KOPT-K1 (cell line): ENCODE measurements at regions not wholly inside any gene's neighbourhood (a gene's known extent, or its start where the extent isn't known, plus 50 kb on each side); places are given as distances from the start of the nearest gene placed in this dataset.

Experiments used
- H3K27ac ChIP-seq: fragments of 200-600 bp; sonication (generic); 2 replicates; pipeline ENCODE4 v1.5.1; 2016; ENCODE audit warnings: antibody characterized with exemption, mild to moderate bottlenecking, low read depth, low read length; ENCODE audit not compliant: poor library complexity, severe bottlenecking
- H3K36me3 ChIP-seq: fragments of 200-600 bp; sonication (generic); 2 replicates; pipeline ENCODE4 v1.5.1; 2017; ENCODE audit warnings: antibody characterized with exemption, mild to moderate bottlenecking, low read length, moderate library complexity; ENCODE audit not compliant: insufficient read depth
- H3K9me3 ChIP-seq: fragments of 200-600 bp; sonication (generic); 2 replicates; pipeline ENCODE4 v1.5.1; 2017; ENCODE audit warnings: antibody characterized with exemption, low read length, mild to moderate bottlenecking; ENCODE audit not compliant: insufficient read depth, poor library complexity, severe bottlenecking

- H3K27ac ChIP-seq, result no peak overlapping the region
- H3K36me3 ChIP-seq, result no peaks in the 10 kb centered on the region
- H3K9me3 ChIP-seq, result no peaks in the 10 kb centered on the region
Observed at GRCh38 chrX:124805486-124805885, 459.1 kb downstream of the SH2D1A start.

- H3K9me3 ChIP-seq, result no peaks in the 10 kb centered on the region
- no peak overlapping the region for H3K27ac ChIP-seq
- no peaks in the 10 kb centered on the region for H3K36me3 ChIP-seq
Observed at GRCh38 chrX:124814106-124814505, 467.7 kb downstream of the SH2D1A start.

GRCh38 chrX:124818033-124818432 lies 471.7 kb downstream of the SH2D1A start:
- H3K27ac ChIP-seq, result no peak overlapping the region
- H3K9me3 ChIP-seq, result no peaks in the 10 kb centered on the region
- no peaks in the 10 kb centered on the region for H3K36me3 ChIP-seq

GRCh38 chrX:124818764-124819163 lies 472.4 kb downstream of the SH2D1A start:
- Histone ChIP-seq H3K9me3 (no peaks in the 10 kb centered on the region), H3K27ac (no peak overlapping the region), H3K36me3 (no peaks in the 10 kb centered on the region)

- Histone ChIP-seq H3K36me3 (no peaks in the 10 kb centered on the region), H3K27ac (no peak overlapping the region), H3K9me3 (no peaks in the 10 kb centered on the region)
Observed at GRCh38 chrX:124820738-124821137, 474.4 kb downstream of the SH2D1A start.

GRCh38 chrX:124827258-124827845 lies 481.0 kb downstream of the SH2D1A start:
- Histone ChIP-seq H3K27ac (no peak overlapping the region), H3K9me3 (no peaks in the 10 kb centered on the region), H3K36me3 (no peaks in the 10 kb centered on the region)

- Histone ChIP-seq H3K36me3 (no peaks in the 10 kb centered on the region), H3K27ac (no peak overlapping the region), H3K9me3 (no peaks in the 10 kb centered on the region)
Observed at GRCh38 chrX:124829930-124830329, 483.6 kb downstream of the SH2D1A start.

- H3K27ac ChIP-seq, result no peak overlapping the region
- H3K36me3 ChIP-seq, result no peaks in the 10 kb centered on the region
- H3K9me3 ChIP-seq, result no peaks in the 10 kb centered on the region
Observed at GRCh38 chrX:124836786-124837185, 482.9 kb upstream of the TEX13C start.

GRCh38 chrX:124842205-124842604 lies 477.5 kb upstream of the TEX13C start:
- Histone ChIP-seq H3K9me3 (no peaks in the 10 kb centered on the region), H3K27ac (no peak overlapping the region), H3K36me3 (no peaks in the 10 kb centered on the region)

GRCh38 chrX:124860736-124861135 lies 458.9 kb upstream of the TEX13C start:
- Histone ChIP-seq H3K9me3 (no peaks in the 10 kb centered on the region), H3K36me3 (no peaks in the 10 kb centered on the region), H3K27ac (no peak overlapping the region)

GRCh38 chrX:124862301-124862700 lies 457.4 kb upstream of the TEX13C start:
- Histone ChIP-seq H3K36me3 (no peaks in the 10 kb centered on the region), H3K9me3 (no peaks in the 10 kb centered on the region), H3K27ac (no peak overlapping the region)

GRCh38 chrX:124863303-124863702 lies 456.4 kb upstream of the TEX13C start:
- no peaks in the 10 kb centered on the region for H3K36me3 ChIP-seq
- H3K27ac ChIP-seq, result no peak overlapping the region
- no peaks in the 10 kb centered on the region for H3K9me3 ChIP-seq

GRCh38 chrX:124887572-124887971 lies 432.1 kb upstream of the TEX13C start:
- Histone ChIP-seq H3K36me3 (no peaks in the 10 kb centered on the region), H3K27ac (no peak overlapping the region), H3K9me3 (no peaks in the 10 kb centered on the region)

GRCh38 chrX:124895947-124896346 lies 423.7 kb upstream of the TEX13C start:
- Histone ChIP-seq H3K36me3 (no peaks in the 10 kb centered on the region), H3K27ac (no peak overlapping the region), H3K9me3 (no peaks in the 10 kb centered on the region)

GRCh38 chrX:124902953-124903352 lies 416.7 kb upstream of the TEX13C start:
- Histone ChIP-seq H3K36me3 (no peaks in the 10 kb centered on the region), H3K27ac (no peak overlapping the region), H3K9me3 (no peaks in the 10 kb centered on the region)

- no peaks in the 10 kb centered on the region for H3K9me3 ChIP-seq
Observed at GRCh38 chrX:124910611-124911010, 409.1 kb upstream of the TEX13C start.

More at GRCh38 chrX:124910611-124911010, 409.1 kb upstream of the TEX13C start:
- Histone ChIP-seq H3K27ac (no peak overlapping the region), H3K36me3 (no peaks in the 10 kb centered on the region)
